HG02642 (cell line): ENCODE measurements at regions not wholly inside any gene's neighbourhood (a gene's known extent, or its start where the extent isn't known, plus 50 kb on each side); places are given as distances from the start of the nearest gene placed in this dataset.
"Not testable (repeated sequence)": the region's sequence is repeated elsewhere in the genome, so short reads cannot be mapped to it uniquely, and the experiment has no call there.

Source experiments
- ATAC-seq: cut with Tn5 transposase; IDR thresholded peaks from one replicate; pipeline ENCODE4 v1.9.1; 2021; ENCODE audit warnings: mild to moderate bottlenecking; ENCODE audit not compliant: unreplicated experiment, poor library complexity

DNA sequence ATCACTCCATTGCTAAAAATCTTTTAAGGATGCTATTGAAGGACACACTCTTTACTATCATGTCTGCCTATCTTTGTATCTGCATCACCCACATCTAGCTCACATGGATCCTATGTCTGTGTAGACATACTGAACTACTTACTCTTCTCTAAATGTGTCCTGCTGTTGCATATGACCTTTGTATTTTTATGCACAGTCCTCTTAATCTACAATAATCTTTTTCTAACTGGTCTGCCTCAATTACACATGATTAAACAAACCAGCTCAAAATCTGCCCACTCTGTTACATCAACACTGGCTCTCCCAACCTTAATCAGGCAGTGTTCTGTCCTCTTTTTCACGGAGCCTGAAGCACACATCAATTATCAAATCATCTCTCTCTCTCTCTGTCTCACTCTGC lies 316.3 kb upstream of the MGAT4C start:
- ATAC-seq: no peak

DNA sequence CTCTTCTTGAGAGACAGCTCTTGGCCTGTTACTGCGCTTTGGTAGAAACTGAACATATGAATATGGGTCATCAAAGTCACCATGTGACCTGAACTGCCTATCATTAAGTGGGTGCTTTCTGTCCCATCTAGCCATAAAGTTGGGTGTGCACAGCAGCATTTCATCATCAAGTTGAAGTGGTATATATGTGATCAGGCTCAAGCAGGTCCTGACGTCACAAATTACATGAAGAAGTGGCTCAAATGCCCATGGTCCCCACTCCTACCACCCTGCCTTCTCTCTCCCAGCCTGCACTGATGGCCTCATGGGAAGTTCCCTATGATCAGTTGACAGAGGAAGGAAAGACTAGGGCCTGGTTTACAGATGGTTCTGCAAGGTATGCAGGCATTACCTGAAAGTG lies 308.8 kb upstream of the MGAT4C start:
- no peak for ATAC-seq

DNA sequence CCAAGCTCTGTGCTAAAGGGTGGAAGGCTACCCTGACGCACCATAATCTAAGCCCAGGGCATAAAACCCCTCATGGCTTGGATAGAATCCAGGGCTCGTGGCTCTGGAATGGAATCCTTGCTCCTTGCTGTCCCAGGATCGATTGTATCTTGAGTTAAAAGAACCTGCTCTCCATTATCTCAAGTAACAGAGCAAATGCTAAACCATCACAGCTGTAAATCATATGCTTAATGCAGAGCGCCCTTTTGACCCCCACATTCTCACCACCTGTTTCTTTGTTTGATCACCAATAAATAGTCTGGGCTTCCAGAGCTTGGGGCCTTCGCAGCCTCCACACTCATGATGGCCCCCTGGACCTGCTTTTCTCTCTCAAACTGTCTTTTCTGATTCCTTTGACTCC lies 299.3 kb upstream of the MGAT4C start:
- not testable (repeated sequence) for ATAC-seq

DNA sequence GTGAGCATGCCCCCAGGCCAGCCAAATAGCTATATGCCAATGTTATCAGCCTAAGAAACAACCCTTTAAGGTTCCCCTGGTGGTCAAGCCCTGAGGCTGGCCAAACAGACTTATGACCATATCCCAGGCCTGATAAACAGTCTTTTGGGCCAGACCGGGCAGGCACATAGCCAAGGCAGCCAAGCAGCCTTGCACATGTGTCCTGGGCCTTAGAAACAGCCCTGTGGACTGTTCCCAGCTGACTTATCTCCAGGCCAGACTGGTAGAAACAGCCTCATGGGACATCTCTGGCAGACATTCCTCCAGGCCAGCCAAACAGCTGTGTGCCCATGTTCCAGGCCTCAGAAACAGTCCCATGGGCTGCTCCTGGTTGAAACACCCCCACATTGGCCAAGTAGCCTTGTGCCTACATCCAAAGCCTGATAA lies 295.0 kb upstream of the MGAT4C start:
- ATAC-seq: no peak

DNA sequence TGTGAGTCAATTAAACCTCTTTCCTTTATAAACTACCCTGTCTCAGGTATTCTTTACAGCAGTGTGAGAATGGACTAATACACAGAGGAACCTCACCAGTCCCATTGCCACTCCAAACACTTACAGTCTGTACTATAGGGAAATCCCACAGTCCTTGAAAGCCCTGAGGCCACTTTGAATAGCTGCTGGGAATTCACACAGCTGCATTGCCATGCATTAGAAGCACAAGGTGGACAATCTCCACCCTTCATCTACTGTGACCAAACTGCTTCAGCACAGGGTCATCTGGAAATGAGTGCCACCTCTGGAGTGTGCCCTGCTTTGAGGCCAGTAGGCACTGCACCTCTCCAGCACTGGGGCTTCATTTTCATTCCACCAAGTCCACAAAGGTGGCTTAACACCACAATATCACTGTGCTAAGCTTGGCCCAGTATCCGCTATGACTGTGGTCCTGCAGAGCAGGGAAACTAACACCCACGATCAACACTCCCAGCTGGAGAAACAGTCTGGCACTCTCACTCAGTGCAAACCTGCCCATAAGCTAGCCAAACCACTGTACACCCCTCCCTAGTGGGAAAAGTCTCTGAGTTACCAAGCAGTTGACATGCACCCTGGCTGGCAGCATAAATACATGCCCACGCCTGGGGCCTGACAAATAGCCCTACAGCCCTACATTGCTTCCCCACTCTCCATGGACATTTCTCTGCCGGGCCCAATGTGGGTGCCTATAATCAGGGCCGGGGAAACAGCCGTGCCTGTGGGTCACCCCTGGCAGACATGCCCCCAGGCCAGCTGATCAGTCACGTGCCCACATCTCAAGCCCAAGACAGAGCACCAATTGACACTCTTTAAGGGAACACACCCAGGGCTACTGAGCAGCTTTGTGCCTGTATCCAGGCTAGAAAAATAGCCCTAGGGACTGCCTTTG lies 294.3 kb upstream of the MGAT4C start:
- no peak for ATAC-seq

DNA sequence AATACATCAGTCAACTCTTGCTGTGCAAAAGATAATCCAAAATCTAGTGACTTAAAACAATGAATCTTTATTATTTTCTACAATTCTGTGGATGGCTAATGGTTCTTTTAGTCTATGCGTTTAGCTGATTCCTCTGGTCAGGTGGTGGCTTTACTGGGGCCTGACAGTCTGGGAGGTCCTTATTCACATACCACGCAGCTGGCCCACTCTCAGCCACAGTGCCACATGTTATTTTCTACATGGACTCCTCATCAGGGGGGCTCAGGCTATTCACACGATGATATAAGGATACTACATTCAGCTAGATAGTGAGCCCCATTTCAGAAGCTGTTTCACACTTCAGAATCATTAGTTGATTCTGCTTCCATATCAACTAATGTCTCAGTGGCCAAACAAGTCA lies 287.5 kb upstream of the MGAT4C start:
- ATAC-seq: no peak

DNA sequence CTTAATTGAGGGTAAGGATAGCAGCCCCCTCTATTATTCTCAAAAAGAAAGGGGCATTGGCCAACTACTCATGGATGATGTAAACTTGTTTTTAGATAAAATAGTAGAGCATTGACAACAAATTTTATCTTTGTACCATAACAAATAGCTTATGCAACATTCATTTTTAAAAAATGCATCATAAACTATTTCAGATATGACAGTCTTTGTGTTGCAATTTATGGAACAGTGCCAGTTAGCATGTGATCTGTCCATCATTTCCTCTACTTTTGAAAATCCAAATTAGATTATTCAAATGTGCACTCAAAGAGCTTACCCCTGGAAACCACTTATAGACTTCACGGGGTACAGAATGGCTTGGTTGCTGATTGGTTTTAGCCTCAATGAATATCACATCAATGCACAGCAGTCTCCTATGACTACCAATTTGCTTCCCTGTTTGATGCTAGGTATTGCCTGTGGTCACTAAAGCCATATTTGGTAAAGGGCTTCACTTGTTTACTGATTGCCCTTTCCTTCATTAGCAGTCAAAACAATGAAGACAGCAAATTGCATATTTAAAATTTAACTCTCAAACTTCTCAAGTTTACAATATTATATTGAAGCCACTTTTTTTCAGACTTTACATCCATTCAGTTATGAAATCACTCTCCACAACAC lies 274.9 kb upstream of the MGAT4C start:
- ATAC-seq: no peak

DNA sequence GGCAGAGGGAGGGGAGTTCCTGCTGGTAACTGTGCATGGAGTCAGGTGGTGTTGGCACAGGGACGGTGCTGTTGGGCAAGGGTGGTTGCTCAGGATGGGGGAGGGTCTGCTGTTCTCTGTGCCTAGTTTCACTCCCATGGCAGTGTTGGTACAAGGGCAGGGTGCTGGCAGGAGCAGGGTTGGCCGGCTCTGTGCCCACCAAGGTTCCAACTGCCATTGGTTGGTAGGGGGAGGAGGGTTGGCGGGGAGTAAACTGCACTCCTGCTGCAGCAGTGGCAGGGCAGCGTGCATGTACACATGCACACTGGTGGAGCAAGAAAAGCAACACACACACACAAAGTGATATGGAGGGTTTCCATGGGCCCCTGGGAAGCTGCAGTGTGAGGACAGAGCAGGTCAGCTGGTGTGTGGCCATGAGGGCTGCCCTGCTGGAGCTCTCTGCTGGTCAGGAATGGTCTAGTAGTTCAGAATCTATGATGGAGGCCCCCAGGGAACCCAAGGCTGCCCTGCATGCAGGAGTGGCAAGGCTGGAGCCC lies 269.9 kb upstream of the MGAT4C start:
- no peak for ATAC-seq

DNA sequence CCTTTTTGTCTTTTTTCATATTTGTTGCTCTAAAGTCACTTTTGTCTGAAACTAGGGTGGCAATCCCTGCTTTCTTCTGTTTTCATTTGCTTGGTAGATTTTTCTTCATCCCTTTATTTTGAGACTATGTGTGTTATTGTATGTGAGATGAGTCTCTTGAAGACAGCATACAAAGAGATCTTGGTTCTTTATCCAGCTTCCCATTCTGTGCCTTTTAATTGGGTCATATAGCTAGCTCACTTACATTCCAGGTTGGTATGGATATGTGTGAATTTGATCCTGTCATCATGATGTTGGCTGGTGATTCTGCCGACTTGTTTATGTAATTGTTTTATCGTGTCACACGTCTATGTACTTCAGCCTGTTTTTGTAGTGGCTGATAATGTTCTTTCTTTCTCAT lies 267.7 kb upstream of the MGAT4C start:
- no peak for ATAC-seq

DNA sequence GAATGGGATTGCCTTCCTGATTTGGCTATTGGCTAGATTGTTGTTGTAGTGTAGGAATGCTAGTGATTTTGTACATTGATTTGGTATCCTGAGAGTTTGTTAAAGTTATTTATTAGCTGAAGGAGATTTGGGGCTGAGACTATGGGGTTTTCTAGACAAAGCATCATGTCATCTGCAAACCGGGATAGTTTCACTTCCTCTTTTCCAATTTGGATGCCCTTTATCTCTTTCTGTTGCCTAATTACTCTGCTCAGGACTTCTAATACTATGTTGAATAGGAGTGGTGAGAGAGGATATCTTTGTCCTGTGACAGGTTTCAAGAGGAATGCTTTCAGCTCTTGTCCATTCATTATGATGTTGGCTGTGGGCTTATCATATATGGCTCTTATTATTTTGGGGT lies 265.7 kb upstream of the MGAT4C start:
- no peak for ATAC-seq

DNA sequence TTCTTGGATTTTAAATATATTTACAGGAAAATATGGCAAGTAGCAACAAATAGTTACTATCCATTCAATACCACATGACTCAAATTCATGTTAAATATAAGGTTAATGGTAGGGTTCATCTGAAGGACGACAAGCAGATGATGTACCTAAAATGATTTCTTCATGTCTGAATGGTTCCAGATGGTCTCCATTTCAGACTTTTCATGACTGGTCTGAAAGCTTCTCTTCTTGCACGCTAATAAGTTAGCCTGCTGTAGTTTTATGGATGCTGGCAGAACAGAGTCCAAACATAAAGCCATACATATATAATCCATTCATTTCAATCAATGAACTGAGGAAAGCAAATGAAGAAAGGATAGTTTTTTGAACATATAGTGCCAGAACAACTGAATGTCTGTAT lies 257.0 kb upstream of the MGAT4C start:
- no peak for ATAC-seq

DNA sequence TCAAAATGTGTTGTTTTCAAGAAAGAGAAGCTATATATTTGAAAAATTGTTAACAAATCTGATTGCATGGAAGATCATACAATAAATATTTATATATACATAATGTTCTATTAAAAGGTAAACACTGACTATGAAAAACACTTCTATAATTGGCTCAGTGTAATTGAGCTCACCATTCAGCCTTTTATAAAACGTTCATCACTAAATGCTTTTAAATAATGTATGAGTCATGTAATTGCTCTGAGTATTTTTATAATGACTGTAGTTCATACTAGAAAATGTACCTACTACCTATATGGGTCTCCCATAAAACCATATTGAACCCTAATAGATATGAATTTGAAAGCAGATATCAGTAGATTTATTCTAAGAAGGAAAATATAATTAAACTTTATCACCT lies 240.4 kb upstream of the MGAT4C start:
- ATAC-seq: no peak

DNA sequence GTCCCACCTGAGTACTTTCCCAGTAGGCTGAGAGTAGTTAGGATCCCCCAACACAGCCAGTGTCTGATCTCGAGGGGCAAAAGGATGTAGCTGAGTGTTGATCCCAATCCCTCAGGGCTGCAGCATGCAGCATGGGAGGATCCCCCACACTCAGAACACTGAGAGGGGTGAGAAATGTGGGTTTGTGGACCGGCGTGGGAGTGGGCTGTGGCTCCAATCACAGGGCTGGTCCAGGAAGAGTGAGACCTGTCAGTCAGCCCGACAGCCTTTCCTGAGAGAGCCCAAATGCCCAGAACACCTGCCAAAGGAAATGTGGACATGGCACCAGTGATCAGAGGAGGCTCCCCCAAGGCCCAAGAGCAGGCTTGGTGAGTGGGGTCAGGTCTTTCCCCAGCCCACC lies 228.3 kb upstream of the MGAT4C start:
- ATAC-seq: no peak

DNA sequence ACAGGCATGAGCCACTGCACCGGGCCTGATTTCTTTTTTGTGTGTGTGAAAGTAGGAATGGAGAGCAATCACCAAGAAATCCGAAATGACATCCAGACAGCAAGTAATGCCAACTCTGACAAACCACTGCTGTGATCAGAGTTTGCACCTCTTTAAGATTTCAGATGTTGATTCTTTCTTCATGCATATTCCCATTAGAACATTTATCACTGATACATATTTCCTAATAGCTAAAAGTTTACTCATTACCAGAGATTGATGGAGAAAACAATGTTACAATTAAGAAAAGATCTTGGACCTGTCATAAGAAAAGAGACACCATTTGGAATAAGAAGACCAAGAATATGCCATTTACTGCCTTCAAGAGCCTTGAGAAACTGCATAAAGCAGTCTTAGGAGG lies 217.0 kb upstream of the MGAT4C start:
- ATAC-seq: no peak

DNA sequence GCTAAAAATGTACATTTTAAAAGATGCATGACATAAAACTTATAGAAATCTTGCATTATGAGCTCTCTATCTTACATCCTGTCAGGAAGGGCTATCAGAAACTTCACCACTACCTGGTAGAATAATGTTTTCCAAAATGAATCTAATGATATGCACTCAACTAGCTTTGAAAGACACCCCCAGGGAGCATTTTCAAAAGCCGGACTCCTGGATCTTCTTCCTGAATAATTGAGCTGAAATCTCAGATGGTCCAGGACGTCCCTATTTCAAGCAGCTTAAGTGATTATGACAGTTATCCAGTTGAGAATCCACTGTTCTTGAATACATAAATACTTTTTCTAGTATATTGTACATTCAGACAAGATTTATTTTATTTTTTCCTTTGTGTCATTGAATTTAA lies 200.6 kb upstream of the MGAT4C start:
- ATAC-seq: no peak

DNA sequence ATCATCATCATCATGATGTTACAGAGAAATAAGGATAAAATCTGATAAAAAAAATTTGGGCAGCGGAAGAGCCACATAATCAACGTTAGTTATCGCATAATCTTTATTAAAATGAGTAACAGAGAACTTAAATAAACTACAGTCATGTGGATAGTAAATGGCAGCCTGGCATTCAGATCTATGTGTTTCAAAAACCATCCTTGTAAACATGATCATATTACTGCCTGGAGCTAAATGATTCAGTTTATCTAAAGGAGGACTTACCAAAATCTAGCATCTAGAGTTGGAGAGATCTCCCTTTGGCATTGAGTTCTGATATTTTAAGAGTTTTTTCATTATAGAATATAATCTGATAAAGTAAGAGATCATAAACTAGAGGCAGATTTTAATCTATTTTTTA lies 200.1 kb upstream of the MGAT4C start:
- ATAC-seq: no peak

DNA sequence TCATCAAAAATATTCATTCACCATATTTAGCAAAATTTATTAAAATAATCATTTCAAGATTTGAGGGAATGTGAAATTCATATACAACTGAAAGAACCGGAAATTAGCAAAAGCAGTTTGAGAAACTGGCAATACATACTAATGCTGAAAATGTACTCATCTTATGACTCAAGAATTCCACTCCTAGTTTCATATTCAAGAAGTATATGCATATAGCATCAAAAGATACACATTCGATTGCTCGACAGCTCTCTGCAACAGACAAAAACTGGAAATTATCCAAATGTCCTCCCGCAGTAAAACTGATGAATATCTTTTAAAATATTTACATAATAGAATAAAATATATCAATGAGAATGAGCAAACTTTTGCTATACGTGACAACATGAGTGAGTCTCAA lies 189.2 kb upstream of the MGAT4C start:
- ATAC-seq: no peak

DNA sequence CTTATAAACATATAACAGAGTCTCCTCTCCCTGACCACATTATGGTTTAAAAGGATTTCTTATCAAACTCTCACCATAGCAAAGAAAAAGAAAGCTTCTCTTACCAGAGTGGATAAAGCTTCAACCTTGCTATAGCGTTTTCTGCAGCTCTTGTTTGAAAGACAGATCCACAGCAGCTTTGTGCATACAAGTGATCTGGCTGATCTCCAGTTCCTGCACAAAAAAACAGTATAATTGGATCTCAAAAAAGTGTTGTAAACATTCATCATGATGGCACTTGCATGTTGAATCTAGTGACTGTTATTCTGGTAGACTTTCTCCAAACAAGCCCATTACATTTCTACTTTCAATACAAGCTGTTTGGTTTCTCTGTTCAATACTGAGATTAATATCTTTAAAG lies 178.9 kb upstream of the MGAT4C start:
- ATAC-seq: no peak

DNA sequence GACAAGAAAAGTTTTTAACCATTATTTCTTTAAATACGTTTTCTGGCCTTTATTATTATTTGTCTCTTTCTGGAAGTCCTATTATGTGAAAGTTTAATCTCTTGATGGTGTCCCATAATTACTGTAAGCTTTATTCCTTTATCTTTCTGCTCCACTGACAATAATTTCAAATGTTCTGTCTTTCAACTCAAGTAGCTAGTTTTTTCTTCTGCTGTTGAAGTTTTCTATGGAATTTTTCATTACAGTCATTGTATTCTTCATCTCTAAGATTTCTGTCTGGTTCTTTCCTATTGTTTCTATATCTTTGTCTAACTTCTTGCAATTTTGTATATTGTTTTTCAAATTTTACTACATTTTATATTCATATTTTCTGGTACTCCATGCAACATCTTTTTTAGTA lies 173.6 kb upstream of the MGAT4C start:
- ATAC-seq: no peak

DNA sequence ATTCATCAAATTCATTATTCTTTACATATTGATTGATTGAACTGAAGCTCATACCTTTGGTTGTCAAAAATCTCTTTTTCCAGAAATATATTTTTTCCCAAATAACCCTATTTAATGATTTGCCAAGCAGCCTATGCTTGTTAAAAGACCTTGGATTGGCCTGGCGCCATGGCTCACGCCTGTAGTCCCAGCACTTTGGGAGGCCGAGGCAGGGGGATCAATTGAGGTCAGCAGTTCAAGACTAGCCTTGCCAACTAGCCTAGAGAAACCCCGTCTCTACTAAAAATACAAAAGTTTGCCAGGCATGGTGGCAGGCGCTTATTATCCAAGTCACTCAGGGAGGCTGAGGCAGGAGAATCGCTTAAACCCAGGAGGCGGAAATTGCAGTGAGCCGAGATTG lies 165.1 kb upstream of the MGAT4C start:
- no peak for ATAC-seq

DNA sequence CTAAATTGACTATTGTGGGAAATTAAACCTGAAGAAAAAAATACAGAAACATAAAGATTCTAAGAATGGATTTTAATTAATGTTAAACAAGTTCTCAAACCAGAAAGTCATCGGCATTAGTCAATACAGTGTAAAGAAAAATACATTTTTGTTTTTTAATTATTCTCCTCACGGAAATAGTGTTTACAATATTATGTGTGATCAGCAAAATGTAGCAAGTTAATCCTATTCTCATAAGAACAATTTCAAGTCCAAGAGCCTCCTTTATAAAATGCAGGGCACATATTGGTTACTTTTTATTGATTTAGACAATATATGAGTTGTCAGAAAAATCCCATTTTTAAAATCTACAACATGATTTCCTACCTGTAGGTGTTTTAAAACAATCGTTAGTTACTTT lies 158.0 kb upstream of the MGAT4C start:
- no peak for ATAC-seq

DNA sequence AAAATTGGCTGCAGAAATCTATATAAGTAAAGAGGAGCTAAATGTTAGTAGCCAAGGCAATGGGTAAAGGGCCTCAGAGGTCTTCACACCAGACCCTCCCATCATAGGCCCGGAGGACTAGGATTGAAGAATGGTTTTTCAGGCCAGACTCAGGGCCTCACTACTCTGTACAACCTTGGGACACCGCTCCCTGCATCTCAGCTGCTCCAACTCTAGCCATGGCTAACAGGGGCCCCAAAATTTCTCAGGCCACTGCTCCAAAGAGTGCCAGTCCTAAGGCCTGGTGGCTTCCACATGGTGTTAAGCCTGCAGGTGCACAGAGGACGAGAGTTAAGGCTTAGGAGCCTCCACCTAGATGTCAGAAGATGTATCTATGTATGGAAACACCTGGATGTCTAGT lies 155.5 kb upstream of the MGAT4C start:
- no peak for ATAC-seq
